Neural cell (in vitro differentiated cells): ENCODE measurements at regions not wholly inside any gene's neighbourhood (a gene's known extent, or its start where the extent isn't known, plus 50 kb on each side); places are given as distances from the start of the nearest gene placed in this dataset.

ENCODE experiments used
- H2AFZ ChIP-seq: fragments of 200-600, 300-800 bp; sonication (generic), shearing (Covaris generic); 2 replicates; pipeline ENCODE4 v1.6.0; 2014; ENCODE audit warnings: low read depth, mild to moderate bottlenecking, antibody characterized with exemption, low read length, moderate library complexity
- H3F3A ChIP-seq: fragments of 200-600 bp; shearing (Covaris generic); 2 replicates; pipeline ENCODE4 v1.6.1; 2016; ENCODE audit warnings: mild to moderate bottlenecking, moderate library complexity, mixed read lengths, antibody characterized with exemption, low read length; ENCODE audit not compliant: insufficient read depth, poor library complexity, severe bottlenecking
- H3K27ac ChIP-seq: fragments of 200-600, 300-800 bp; sonication (generic), shearing (Covaris generic); 2 replicates; pipeline ENCODE4 v1.5.1; 2014; ENCODE audit warnings: mild to moderate bottlenecking, low read length, moderate library complexity
- H3K27me3 ChIP-seq: fragments of 300-800, 200-600 bp; sonication (generic), shearing (Covaris generic); 2 replicates; pipeline ENCODE4 v1.6.0; 2014; ENCODE audit warnings: mild to moderate bottlenecking, low read depth, low read length, moderate library complexity; ENCODE audit not compliant: insufficient read depth
- H3K36me3 ChIP-seq: fragments of 300-800, 200-600 bp; sonication (generic), shearing (Covaris generic); 2 replicates; pipeline ENCODE4 v1.5.1; 2014; ENCODE audit warnings: mild to moderate bottlenecking, antibody characterized with exemption, low read length, moderate library complexity; ENCODE audit not compliant: insufficient read depth
- H3K4me2 ChIP-seq: fragments of 300-800, 200-600 bp; sonication (generic), shearing (Covaris generic); 2 replicates; pipeline ENCODE4 v1.6.0; 2014; ENCODE audit warnings: mild to moderate bottlenecking, low read length
- H3K4me3 ChIP-seq: fragments of 300-800, 200-600 bp; sonication (generic), shearing (Covaris generic); 2 replicates; pipeline ENCODE4 v1.5.1; 2014; ENCODE audit warnings: mild to moderate bottlenecking, low read length, moderate library complexity
- H3K79me2 ChIP-seq: fragments of 200-600 bp; shearing (Covaris generic); replicated peaks from 2 replicates; pipeline ENCODE4 v1.6.0; 2014; ENCODE audit warnings: mild to moderate bottlenecking, low read length, moderate library complexity; ENCODE audit not compliant: insufficient read depth
- H3K9ac ChIP-seq: fragments of 300-800, 200-600 bp; sonication (generic), shearing (Covaris generic); 2 replicates; pipeline ENCODE4 v1.6.1; 2016; ENCODE audit warnings: mild to moderate bottlenecking, low read length, mixed read lengths
- H3K9me2 ChIP-seq: fragments of 200-600 bp; shearing (Covaris generic); 2 replicates; pipeline ENCODE4 v1.6.1; 2016; ENCODE audit warnings: mild to moderate bottlenecking, low read length, mixed read lengths; ENCODE audit not compliant: insufficient read depth
- H3K9me3 ChIP-seq: fragments of 200-600, 300-800 bp; sonication (generic), shearing (Covaris generic); 2 replicates; pipeline ENCODE4 v1.6.1; 2016; ENCODE audit warnings: mild to moderate bottlenecking, mixed run types, low read length, moderate library complexity, mixed read lengths
- H4K20me1 ChIP-seq: fragments of 200-600 bp; shearing (Covaris generic); 2 replicates; pipeline ENCODE4 v1.6.1; 2016; ENCODE audit warnings: mild to moderate bottlenecking, mixed run types; ENCODE audit not compliant: insufficient read depth
- CTCF ChIP-seq: fragments of 450-650 bp; IDR thresholded peaks from 2 replicates; pipeline ENCODE4 v1.5.1; 2014; ENCODE audit warnings: antibody characterized with exemption, mild to moderate bottlenecking, moderate library complexity; ENCODE audit not compliant: poor library complexity, severe bottlenecking
- EP300 ChIP-seq: fragments of 450-650 bp; conservative IDR thresholded peaks from 2 replicates; pipeline ENCODE4 v1.6.1; 2014; ENCODE audit warnings: antibody characterized with exemption, mild to moderate bottlenecking, moderate library complexity; ENCODE audit not compliant: poor library complexity, severe bottlenecking
- EZH2 ChIP-seq: fragments of 200-600, 300-800 bp; shearing (Covaris generic), sonication (generic); IDR thresholded peaks from 2 replicates; pipeline ENCODE4 v1.6.1; 2014; ENCODE audit warnings: antibody characterized with exemption, low read length, borderline replicate concordance, mild to moderate bottlenecking; ENCODE audit not compliant: insufficient read depth, poor library complexity, severe bottlenecking
- MXI1 ChIP-seq: fragments of 450-650 bp; conservative IDR thresholded peaks from 2 replicates; pipeline ENCODE4 v1.6.1; 2014; ENCODE audit warnings: antibody characterized with exemption, mild to moderate bottlenecking; ENCODE audit not compliant: poor library complexity, severe bottlenecking
- POLR2AphosphoS5 ChIP-seq: IDR thresholded peaks from 2 replicates; pipeline ENCODE4 v1.6.1; 2012
- RAD21 ChIP-seq: fragments of 450-650 bp; conservative IDR thresholded peaks from 2 replicates; pipeline ENCODE4 v1.6.1; 2014; ENCODE audit warnings: antibody characterized with exemption, mild to moderate bottlenecking, moderate library complexity
- REST ChIP-seq: IDR thresholded peaks from 2 replicates; pipeline ENCODE4 v1.6.1; 2012; ENCODE audit warnings: borderline replicate concordance
- SMC3 ChIP-seq: fragments of 450-650 bp; conservative IDR thresholded peaks from 2 replicates; pipeline ENCODE4 v1.6.1; 2014; ENCODE audit warnings: antibody characterized with exemption, mild to moderate bottlenecking, moderate library complexity; ENCODE audit not compliant: poor library complexity
- TAF1 ChIP-seq: IDR thresholded peaks from 2 replicates; pipeline ENCODE4 v1.6.1; 2012; ENCODE audit warnings: low read depth

GRCh38 chr11:25667871-25668270, 664.1 kb upstream of the ANO3 start:
- no peak overlapping the region for H3K4me2 ChIP-seq
- no peak overlapping the region for H3K9ac ChIP-seq
- peak; percentile 27 for TF ChIP-seq POLR2AphosphoS5
- no peak for TF ChIP-seq TAF1
- no peak for TF ChIP-seq SMC3
- peak; percentile 65 for TF ChIP-seq EP300
- no peak for TF ChIP-seq RAD21
- no peak for TF ChIP-seq CTCF
- TF ChIP-seq REST, result no peak
- no peak for TF ChIP-seq MXI1
- TF ChIP-seq EZH2, result no peak
- H2AFZ ChIP-seq, result no peak overlapping the region
- H3K36me3 ChIP-seq, result no peaks in the 10 kb centered on the region
- no peaks in the 10 kb centered on the region for H3K9me2 ChIP-seq
- no peaks in the 10 kb centered on the region for H3F3A ChIP-seq
- H3K4me3 ChIP-seq, result no peak overlapping the region
- no peaks in the 10 kb centered on the region for H3K79me2 ChIP-seq
- H3K27me3 ChIP-seq, result no peaks in the 10 kb centered on the region
- H3K27ac ChIP-seq, result no peak overlapping the region
- H4K20me1 ChIP-seq, result no peaks in the 10 kb centered on the region
- no peaks in the 10 kb centered on the region for H3K9me3 ChIP-seq

- H3K36me3 ChIP-seq, result no peaks in the 10 kb centered on the region
- no peak overlapping the region for H3K27ac ChIP-seq
- H3K79me2 ChIP-seq, result no peaks in the 10 kb centered on the region
- no peak overlapping the region for H3K9ac ChIP-seq
- no peaks in the 10 kb centered on the region for H3F3A ChIP-seq
- H3K4me3 ChIP-seq, result no peak overlapping the region
- H3K9me3 ChIP-seq, result peaks cover 4% of the 10 kb centered on the region
- TF ChIP-seq CTCF (no peak), SMC3 (no peak), REST (no peak), RAD21 (no peak), TAF1 (no peak), POLR2AphosphoS5 (no peak), EZH2 (no peak), EP300 (no peak), MXI1 (no peak)
- H3K4me2 ChIP-seq, result no peak overlapping the region
- no peak overlapping the region for H2AFZ ChIP-seq
- no peaks in the 10 kb centered on the region for H3K27me3 ChIP-seq
- H3K9me2 ChIP-seq, result no peaks in the 10 kb centered on the region
- H4K20me1 ChIP-seq, result no peaks in the 10 kb centered on the region
Observed at GRCh38 chr11:25691959-25692358, 640.0 kb upstream of the ANO3 start.
